Epithelial cell of proximal tubule (primary cell): ENCODE measurements at regions not wholly inside any gene's neighbourhood (a gene's known extent, or its start where the extent isn't known, plus 50 kb on each side); places are given as distances from the start of the nearest gene placed in this dataset.
"Not testable (repeated sequence)": the region's sequence is repeated elsewhere in the genome, so short reads cannot be mapped to it uniquely, and the experiment has no call there.

Experiments
- DNase-seq: peaks from one replicate; pipeline ENCODE4 v3.0.0-alpha.2; 2011; ENCODE audit warnings: low read depth
- H3K4me3 ChIP-seq: 2 replicates; pipeline ENCODE4 v1.5.1; 2011; ENCODE audit warnings: low read depth, mild to moderate bottlenecking, low read length
- TF ChIP-seq, protein P1 (sequence below): conservative IDR thresholded peaks from 2 replicates; pipeline ENCODE4 v1.5.1; 2012; ENCODE audit warnings: low read depth, mild to moderate bottlenecking, low read length

DNA sequence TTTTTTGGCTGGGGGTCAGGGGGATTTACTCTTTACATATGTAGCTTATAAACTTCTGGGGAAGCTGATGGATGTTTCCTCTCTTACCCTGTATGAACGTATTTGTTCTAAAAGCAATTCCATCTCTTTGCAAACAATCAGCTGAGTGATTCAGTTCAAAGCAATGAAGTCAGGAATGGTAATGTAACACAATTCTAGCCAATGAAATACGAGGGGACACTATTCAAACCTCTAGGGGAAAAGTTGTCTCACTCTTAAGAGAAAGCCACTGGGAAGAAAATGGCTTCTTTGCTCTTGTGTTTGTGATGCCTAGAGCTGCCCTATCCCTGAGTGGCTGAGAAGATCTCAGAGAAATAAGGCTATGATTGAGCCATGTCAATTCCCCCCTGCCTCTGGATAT lies 134.8 kb upstream of the SEMA3C start:
- no peak overlapping the region for H3K4me3 ChIP-seq
- TF ChIP-seq, protein P1, sequence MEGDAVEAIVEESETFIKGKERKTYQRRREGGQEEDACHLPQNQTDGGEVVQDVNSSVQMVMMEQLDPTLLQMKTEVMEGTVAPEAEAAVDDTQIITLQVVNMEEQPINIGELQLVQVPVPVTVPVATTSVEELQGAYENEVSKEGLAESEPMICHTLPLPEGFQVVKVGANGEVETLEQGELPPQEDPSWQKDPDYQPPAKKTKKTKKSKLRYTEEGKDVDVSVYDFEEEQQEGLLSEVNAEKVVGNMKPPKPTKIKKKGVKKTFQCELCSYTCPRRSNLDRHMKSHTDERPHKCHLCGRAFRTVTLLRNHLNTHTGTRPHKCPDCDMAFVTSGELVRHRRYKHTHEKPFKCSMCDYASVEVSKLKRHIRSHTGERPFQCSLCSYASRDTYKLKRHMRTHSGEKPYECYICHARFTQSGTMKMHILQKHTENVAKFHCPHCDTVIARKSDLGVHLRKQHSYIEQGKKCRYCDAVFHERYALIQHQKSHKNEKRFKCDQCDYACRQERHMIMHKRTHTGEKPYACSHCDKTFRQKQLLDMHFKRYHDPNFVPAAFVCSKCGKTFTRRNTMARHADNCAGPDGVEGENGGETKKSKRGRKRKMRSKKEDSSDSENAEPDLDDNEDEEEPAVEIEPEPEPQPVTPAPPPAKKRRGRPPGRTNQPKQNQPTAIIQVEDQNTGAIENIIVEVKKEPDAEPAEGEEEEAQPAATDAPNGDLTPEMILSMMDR, result no peak
- DNase-seq, result no peak

- H3K4me3 ChIP-seq, result no peak overlapping the region
- TF ChIP-seq, protein P1, result no peak
- DNase-seq, result no peak
Measured at GRCh38 chr7:81051811-81052413, 133.1 kb upstream of the SEMA3C start.

DNA sequence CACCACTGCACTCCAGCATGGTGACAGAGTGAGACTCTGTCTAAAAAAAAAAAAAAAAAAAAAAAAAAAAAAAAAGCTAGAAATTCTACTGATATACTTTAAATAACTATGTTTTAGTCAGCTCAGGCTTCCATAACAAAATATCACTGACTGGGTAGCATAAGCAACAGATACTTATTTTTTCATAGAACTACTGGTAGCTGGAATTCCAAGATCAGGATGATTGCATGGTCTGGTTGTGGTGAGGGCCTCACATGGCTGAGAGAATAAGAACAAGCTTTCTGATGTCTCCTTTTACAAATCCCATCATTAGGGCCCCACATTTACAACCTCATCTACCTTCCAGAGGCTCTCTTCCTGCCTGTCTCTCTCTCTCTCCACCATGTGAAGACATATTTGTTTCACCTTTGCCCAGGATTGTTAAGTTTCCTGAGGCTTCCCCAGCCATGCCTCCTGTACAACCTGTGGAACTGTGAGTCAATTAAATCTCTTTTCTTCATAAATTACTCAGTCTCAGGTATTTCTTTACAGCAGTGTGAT lies 126.7 kb upstream of the SEMA3C start:
- no peak overlapping the region for H3K4me3 ChIP-seq
- TF ChIP-seq, protein P1, result no peak
- no peak for DNase-seq

DNA sequence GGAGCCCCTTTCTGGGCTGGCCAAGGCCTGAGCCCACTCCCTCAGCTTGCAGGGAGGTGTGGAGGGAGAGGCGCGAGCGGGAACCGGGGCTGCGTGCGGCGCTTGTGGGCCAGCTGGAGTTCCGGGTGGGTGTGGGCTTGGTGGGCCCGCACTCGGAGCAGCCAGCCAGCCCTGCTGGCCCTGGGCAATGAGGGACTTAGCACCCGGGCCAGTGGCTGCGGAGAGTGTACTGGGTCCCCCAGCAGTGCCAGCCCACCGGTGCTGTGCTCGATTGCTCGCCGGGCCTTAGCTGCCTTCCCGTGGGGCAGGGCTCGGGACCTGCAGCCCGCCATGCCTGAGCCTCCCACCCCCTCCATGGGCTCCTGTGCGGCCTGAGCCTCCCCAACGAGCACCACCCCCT lies 123.8 kb upstream of the SEMA3C start:
- not testable (repeated sequence) for H3K4me3 ChIP-seq, DNase-seq

DNA sequence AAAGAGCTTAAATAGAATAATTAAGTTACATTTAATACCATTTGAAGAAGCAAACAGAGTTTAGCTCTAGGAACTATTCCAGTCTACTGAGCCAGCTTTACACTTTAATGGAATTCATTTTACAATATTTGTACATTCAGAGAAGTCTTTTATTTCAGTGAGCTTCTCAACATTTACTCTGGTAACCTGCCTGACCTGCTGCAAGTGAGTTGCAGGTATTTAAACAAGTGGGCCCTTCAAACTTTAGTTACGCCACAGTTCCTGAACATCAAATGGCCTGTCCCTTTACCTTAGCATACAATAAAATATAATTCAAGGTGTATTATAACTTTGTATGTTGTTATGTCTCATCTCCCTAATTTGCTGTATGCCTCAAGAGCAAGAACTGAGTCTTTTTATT lies 121.6 kb upstream of the SEMA3C start:
- H3K4me3 ChIP-seq, result no peak overlapping the region
- DNase-seq, result no peak
- TF ChIP-seq, protein P1, result no peak

DNA sequence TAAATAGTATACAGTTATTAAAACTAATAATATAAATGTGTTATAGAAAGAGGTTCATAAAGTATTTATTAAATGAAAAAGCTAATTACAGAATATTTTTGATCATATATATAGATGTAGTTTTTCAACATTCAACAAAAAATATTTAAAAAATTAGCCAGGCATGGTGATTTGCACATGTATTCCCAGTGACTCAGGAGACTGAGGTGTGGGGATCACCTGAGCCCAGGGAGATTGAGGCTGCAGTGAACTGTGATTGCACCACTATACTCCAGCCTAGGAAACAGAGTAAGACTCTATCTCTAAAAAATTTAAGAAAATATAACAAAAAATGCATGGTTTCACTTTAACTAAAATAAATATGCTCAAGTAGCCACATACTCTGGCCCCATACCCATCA lies 118.0 kb upstream of the SEMA3C start:
- no peak overlapping the region for H3K4me3 ChIP-seq
- no peak for DNase-seq
- TF ChIP-seq, protein P1, result no peak

DNA sequence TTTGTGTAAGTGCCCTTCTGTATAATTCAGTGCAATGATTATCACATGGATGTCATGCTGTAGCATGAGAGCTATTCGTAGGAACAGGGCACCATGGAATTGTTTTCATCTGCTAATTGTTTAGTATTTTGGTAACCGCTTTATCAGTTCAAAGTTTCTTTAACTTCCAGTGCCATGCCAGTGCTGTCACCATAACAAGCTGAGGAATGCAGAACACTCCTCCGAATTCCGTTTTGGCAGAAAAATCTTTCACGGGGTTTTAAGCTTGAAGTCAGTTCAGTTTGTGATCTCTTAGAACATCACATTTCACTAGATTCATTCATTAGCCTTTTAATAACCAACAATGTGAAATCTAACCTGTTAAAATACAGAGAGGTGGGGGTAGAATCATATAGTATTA lies 117.2 kb upstream of the SEMA3C start:
- no peak for DNase-seq

More for the DNA sequence above, 117.2 kb upstream of the SEMA3C start:
- H3K4me3 ChIP-seq, result no peak overlapping the region
- TF ChIP-seq, protein P1, result no peak
